ENCODE measurements at regions not wholly inside any gene's neighbourhood (a gene's known extent, or its start where the extent isn't known, plus 50 kb on each side); places are given as distances from the start of the nearest gene placed in this dataset.
"Not testable (repeated sequence)": the region's sequence is repeated elsewhere in the genome, so short reads cannot be mapped to it uniquely, and the experiment has no call there.

GRCh38 chr3:127071597-127072001 lies 88.7 kb downstream of the PLXNA1 start:
- no peak for DNase-seq (ENCODE audit: low spot score)

GRCh38 chr3:127072221-127072771 lies 89.4 kb downstream of the PLXNA1 start:
- no peak for DNase-seq (ENCODE audit: low spot score)

- DNase-seq (ENCODE audit: low spot score) = no peak
Measured at GRCh38 chr3:127072971-127073783, 90.3 kb downstream of the PLXNA1 start.

- no peak for DNase-seq (ENCODE audit: low spot score)
Measured at GRCh38 chr3:127073941-127074820, 91.3 kb downstream of the PLXNA1 start.

GRCh38 chr3:127074900-127075360 lies 92.0 kb downstream of the PLXNA1 start:
- DNase-seq (ENCODE audit: low spot score) = no peak

- not testable (repeated sequence) for DNase-seq (ENCODE audit: low spot score)
Measured at GRCh38 chr3:127076166-127076992, 93.5 kb downstream of the PLXNA1 start.

GRCh38 chr3:127077068-127077467 lies 94.2 kb downstream of the PLXNA1 start:
- DNase-seq (ENCODE audit: low spot score) = no peak

- no peak for DNase-seq (ENCODE audit: low spot score)
Measured at GRCh38 chr3:127077505-127078064, 94.7 kb downstream of the PLXNA1 start.

GRCh38 chr3:127078626-127079025 lies 95.7 kb downstream of the PLXNA1 start:
- no peak for DNase-seq (ENCODE audit: low spot score)

- no peak for DNase-seq (ENCODE audit: low spot score)
Measured at GRCh38 chr3:127079211-127079610, 96.3 kb downstream of the PLXNA1 start.

- DNase-seq (ENCODE audit: low spot score) = no peak
Measured at GRCh38 chr3:127081001-127081720, 98.2 kb downstream of the PLXNA1 start.

GRCh38 chr3:127082066-127082465 lies 99.2 kb downstream of the PLXNA1 start:
- DNase-seq (ENCODE audit: low spot score) = no peak

- no peak for DNase-seq (ENCODE audit: low spot score)
Measured at GRCh38 chr3:127083778-127084397, 101.0 kb downstream of the PLXNA1 start.

GRCh38 chr3:127084401-127084990 lies 101.6 kb downstream of the PLXNA1 start:
- no peak for DNase-seq (ENCODE audit: low spot score)

- DNase-seq (ENCODE audit: low spot score) = no peak
Measured at GRCh38 chr3:127085576-127085975, 102.7 kb downstream of the PLXNA1 start.

- not testable (repeated sequence) for DNase-seq (ENCODE audit: low spot score)
Measured at GRCh38 chr3:127086591-127086990, 103.7 kb downstream of the PLXNA1 start.

GRCh38 chr3:127087441-127087840 lies 104.5 kb downstream of the PLXNA1 start:
- no peak for DNase-seq (ENCODE audit: low spot score)

GRCh38 chr3:127088511-127089351 lies 104.2 kb upstream of the PRR23E start:
- no peak for DNase-seq (ENCODE audit: low spot score)
